Epithelial cell of esophagus (primary cell): ENCODE measurements at regions not wholly inside any gene's neighbourhood (a gene's known extent, or its start where the extent isn't known, plus 50 kb on each side); places are given as distances from the start of the nearest gene placed in this dataset.

Experiments
- DNase-seq: peaks from one replicate; pipeline ENCODE4 v3.0.0; 2010; ENCODE audit warnings: low read depth
- H3K4me3 ChIP-seq: 2 replicates; pipeline ENCODE4 v1.5.1; 2011; ENCODE audit warnings: mild to moderate bottlenecking, low read length, control low read depth
- CTCF ChIP-seq: IDR thresholded peaks from 2 replicates; pipeline ENCODE4 v1.5.1; 2011; ENCODE audit warnings: low read depth, mild to moderate bottlenecking, low read length, control low read depth, inconsistent platforms; ENCODE audit not compliant: insufficient read depth; ENCODE audit errors: missing control alignments

GRCh38 chr2:15775753-15776628 is 164.4 kb upstream of the MYCN start:
- no peak overlapping the region for H3K4me3 ChIP-seq
- no peak for DNase-seq
- TF ChIP-seq CTCF = no peak

GRCh38 chr2:15776629-15776919 is 163.8 kb upstream of the MYCN start:
- H3K4me3 ChIP-seq = no peak overlapping the region
- TF ChIP-seq CTCF = no peak
- DNase-seq = no peak

- no peak for TF ChIP-seq CTCF
- H3K4me3 ChIP-seq = no peak overlapping the region
- DNase-seq = no peak
Measured at GRCh38 chr2:15776992-15777702, 163.2 kb upstream of the MYCN start.

GRCh38 chr2:15777795-15778371 is 162.5 kb upstream of the MYCN start:
- no peak for TF ChIP-seq CTCF
- DNase-seq = no peak
- no peak overlapping the region for H3K4me3 ChIP-seq

GRCh38 chr2:15778529-15779219 is 161.7 kb upstream of the MYCN start:
- no peak overlapping the region for H3K4me3 ChIP-seq
- no peak for DNase-seq
- no peak for TF ChIP-seq CTCF

- no peak overlapping the region for H3K4me3 ChIP-seq
- no peak for DNase-seq
- no peak for TF ChIP-seq CTCF
Measured at GRCh38 chr2:15779381-15780041, 160.8 kb upstream of the MYCN start.
